Cardiac septum (tissue), 1 donor: ENCODE measurements at regions not wholly inside any gene's neighbourhood (a gene's known extent, or its start where the extent isn't known, plus 50 kb on each side); places are given as distances from the start of the nearest gene placed in this dataset.

Source experiments
- DNase-seq: peaks from one replicate; pipeline ENCODE4 v3.0.0-alpha.2; 2020; ENCODE audit warnings: low spot score
- intact Hi-C: fragments of 100-400 bp; cut with DNase I; formaldehyde crosslinking; loops from one replicate; pipeline ENCODE4 v1.14.0; 2022
- donor health status: DM: no; HTN: no; CAD: no.

DNA sequence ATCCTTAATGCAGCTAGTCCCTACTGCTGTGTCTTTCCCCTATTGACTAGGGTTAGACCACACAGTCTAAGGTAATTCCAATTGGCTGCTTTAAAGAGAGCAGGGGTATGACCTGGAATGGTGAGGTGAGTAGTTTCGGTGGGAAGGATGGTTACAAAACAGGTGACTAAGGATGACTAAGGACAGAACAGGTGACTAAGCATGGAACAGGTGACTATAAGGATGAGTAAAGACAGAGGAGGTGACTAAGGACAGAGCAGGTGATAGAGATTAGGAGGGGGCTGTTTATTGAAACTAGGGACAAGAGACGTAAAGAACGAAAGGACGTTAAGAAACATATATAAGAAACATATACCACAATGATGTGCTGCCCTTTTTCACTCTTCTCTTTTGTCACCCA is 145.1 kb upstream of the TMEM106B start:
- no peak for DNase-seq
- intact Hi-C loops = loop anchor here (5.0 kb wide), 1 partner anchor 256 kb away; no protein-coding TSS in a partner anchor

GRCh38 chr7:12066521-12066920 is 144.6 kb upstream of the TMEM106B start:
- no peak for DNase-seq
- intact Hi-C loops = loop anchor here (5.0 kb wide), 1 partner anchor 256 kb away; no protein-coding TSS in a partner anchor

GRCh38 chr7:12067156-12067831 is 143.8 kb upstream of the TMEM106B start:
- no peak for DNase-seq
- intact Hi-C loops = loop anchor here (5.0 kb wide), 1 partner anchor 255 kb away; no protein-coding TSS in a partner anchor

DNA sequence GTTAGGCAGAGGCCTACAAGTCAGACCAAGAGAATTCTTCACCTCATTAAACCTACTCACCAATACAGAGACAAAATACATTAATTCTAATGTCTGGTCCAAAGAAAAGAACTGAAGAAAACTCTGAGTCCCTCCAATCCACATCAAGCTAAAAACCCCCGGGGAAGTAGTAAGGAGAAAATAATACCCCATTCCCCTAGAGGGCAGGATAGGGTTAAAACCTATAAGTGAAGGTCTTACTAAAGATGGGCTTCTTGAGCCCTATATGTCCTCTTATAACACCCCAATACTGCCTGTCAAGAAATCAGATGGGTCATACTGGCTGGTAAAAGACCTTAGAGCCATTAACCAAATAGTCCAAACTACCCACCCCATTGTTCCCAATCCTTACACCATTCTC is 141.3 kb upstream of the TMEM106B start:
- intact Hi-C loops = loop anchor here (5.0 kb wide), 1 partner anchor 253 kb away; no protein-coding TSS in a partner anchor
- DNase-seq = no peak

DNA sequence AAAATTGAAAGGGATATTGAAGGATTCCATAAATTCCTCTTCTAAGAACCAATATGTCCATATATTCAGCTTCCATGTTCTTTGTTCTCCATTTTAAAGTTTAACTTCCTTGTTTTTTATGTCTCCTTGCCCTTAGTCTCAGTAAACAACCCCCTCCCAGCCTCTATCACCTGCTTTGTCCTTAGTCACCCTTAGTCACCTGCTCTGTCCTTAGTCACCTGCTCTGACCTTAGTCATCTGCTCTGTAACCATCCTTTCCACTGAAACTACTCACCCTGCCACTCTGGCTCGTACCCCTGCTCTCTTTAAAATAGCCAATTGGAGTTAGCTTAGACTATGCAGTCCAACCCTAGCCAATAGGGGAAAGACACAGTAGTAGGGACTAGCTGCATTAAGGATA is 136.2 kb upstream of the TMEM106B start:
- intact Hi-C loops = no loop called here
- no peak for DNase-seq

DNA sequence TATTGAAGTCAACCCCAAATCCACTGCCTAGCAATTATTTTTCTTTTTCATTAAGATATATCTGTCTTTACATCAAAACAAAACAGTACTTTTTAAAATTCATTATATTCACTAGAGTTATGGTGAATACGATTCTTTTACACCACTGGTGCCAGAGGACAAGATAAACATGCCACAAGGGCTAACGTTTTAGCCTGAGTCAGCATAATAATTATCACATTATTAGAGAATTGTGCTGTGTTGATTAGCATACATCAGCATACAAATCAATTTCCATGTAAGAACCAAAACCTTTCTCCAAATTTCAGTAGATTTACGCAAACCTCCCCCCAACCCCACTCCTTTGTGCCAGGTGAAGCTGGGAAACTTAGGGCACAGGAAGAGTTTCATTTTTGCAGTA is 131.1 kb upstream of the TMEM106B start:
- DNase-seq = no peak
- intact Hi-C loops = no loop called here

DNA sequence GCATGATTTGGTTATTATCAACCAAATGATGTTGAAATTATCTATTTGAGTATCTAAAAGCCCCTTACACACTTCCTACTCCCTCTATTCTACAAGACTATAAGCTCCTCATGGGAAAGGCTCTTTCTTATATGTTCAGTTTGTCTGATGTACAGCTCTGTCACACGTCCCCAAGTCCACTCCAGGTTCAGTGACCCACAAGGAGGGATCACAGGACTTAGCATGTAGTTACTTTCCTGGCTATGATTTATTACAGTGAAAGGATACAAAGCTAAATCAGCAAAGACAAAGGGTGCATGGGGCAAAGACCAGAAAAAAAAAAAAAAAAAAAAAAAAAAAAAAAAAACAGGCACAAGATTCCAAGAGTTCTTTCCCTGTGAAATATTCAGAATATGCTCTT is 125.6 kb upstream of the TMEM106B start:
- DNase-seq = no peak
- intact Hi-C loops = no loop called here

GRCh38 chr7:12089951-12090756 is 120.9 kb upstream of the TMEM106B start:
- no peak for DNase-seq
- intact Hi-C loops = no loop called here

DNA sequence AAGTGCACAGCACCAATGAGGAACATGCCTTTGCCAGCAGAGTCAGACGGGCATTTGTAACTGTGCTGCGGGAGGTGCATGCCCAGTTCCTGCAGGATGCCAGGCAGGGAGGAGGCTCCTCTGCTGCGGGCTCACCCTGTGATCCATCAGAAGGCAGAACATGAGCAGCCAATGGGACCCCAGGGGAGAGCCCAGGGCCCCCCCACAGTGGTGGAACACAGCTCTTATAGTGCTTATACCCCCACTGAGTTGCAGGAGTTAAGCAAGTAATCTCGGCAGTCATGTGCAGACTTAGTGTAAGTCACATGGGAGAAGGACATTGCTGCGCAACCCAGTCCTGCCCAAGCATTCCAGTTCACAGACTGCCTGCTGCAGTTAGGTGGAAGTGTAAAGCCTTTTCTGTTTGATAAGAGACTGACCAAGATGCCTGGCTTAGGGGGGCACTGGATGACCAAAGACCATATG is 120.3 kb upstream of the TMEM106B start:
- intact Hi-C loops = no loop called here
- DNase-seq = no peak

GRCh38 chr7:12091231-12091630 is 119.9 kb upstream of the TMEM106B start:
- no peak for DNase-seq
- intact Hi-C loops = no loop called here

GRCh38 chr7:12092499-12093130 is 118.5 kb upstream of the TMEM106B start:
- intact Hi-C loops = no loop called here
- no peak for DNase-seq

GRCh38 chr7:12093365-12093764 is 117.7 kb upstream of the TMEM106B start:
- intact Hi-C loops = no loop called here

DNA sequence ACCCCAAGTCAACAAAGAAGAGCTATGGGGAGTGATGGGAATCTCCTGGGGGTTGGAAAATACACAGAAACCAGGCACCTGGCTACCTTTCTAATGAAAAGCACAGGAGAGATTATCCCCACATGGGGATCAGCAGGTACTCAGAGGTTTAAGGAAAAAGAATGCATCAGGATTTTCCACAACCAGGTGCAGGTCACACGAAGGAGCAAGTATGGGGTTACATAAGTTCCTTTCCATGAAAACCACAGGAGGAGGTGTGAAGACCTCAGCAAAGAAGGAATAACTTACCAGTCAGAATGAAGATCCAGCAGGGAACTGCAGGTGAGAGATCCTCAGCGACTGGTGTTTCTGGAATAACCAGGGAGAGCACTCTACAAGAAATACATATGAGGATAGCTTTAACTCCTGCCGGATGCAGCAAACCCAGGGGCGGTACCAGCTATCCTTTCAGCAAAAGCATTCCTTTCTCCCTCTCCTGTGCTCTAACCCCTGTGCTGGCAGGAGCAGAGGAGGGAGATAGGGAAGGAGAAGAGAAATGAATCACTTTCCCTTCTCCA is 116.7 kb upstream of the TMEM106B start:
- intact Hi-C loops = no loop called here
- DNase-seq = no peak

More at GRCh38 chr7:12093365-12093764, 117.7 kb upstream of the TMEM106B start:
- no peak for DNase-seq

GRCh38 chr7:12102126-12102525 is 109.0 kb upstream of the TMEM106B start:
- no peak for DNase-seq
- intact Hi-C loops = no loop called here

- intact Hi-C loops = no loop called here
- no peak for DNase-seq
Measured at GRCh38 chr7:12102527-12102926, 108.6 kb upstream of the TMEM106B start.

GRCh38 chr7:12103948-12104347 is 107.1 kb upstream of the TMEM106B start:
- DNase-seq = no peak
- intact Hi-C loops = no loop called here

- DNase-seq = no peak
- intact Hi-C loops = no loop called here
Measured at GRCh38 chr7:12107381-12107780, 103.7 kb upstream of the TMEM106B start.

- no peak for DNase-seq
- intact Hi-C loops = no loop called here
Measured at GRCh38 chr7:12107841-12108254, 103.2 kb upstream of the TMEM106B start.

GRCh38 chr7:12110425-12110824 is 100.7 kb upstream of the TMEM106B start:
- DNase-seq = no peak
- intact Hi-C loops = no loop called here
